Activated B cell treated with CpG ODN at 0.5 μM for 24 hours (primary cell): ENCODE measurements at regions not wholly inside any gene's neighbourhood (a gene's known extent, or its start where the extent isn't known, plus 50 kb on each side); places are given as distances from the start of the nearest gene placed in this dataset.

ENCODE experiments used
- ATAC-seq: fragments of 200-7000 bp; cut with Tn5 transposase; one replicate; pipeline ENCODE4 v1.10.0; 2021; ENCODE audit warnings: low read depth, mild to moderate bottlenecking, moderate library complexity
- CTCF ChIA-PET: fragments of 350-600 bp; sonication (Branson Sonifier 250); formaldehyde crosslinking; loops from one replicate; lab custom pipeline; 2021; ENCODE audit warnings: antibody characterized with exemption; lab: Charles Lee
- POLR2A ChIA-PET: fragments of 350-600 bp; sonication (Branson Sonifier 250); formaldehyde crosslinking; loops from one replicate; lab custom pipeline; 2021; ENCODE audit warnings: antibody characterized with exemption; lab: Charles Lee
- DNase-seq: peaks from one replicate; pipeline ENCODE4 v3.0.0; 2022
- H3K27ac Mint-ChIP-seq: one replicate; pipeline ENCODE4 v1.8.0; 2020; ENCODE audit warnings: mixed read lengths
- H3K27me3 Mint-ChIP-seq: one replicate; pipeline ENCODE4 v1.8.0; 2021; ENCODE audit warnings: mixed read lengths
- H3K36me3 Mint-ChIP-seq: one replicate; pipeline ENCODE4 v1.8.0; 2021; ENCODE audit warnings: low read depth, mixed read lengths
- H3K4me1 Mint-ChIP-seq: one replicate; pipeline ENCODE4 v1.8.0; 2021; ENCODE audit warnings: mixed read lengths
- H3K4me3 Mint-ChIP-seq: one replicate; pipeline ENCODE4 v1.8.0; 2020; ENCODE audit warnings: mild to moderate bottlenecking, mixed read lengths
- H3K9me3 Mint-ChIP-seq: one replicate; pipeline ENCODE4 v1.8.0; 2020; ENCODE audit warnings: mixed read lengths
- intact Hi-C: fragments of 100-400 bp; cut with micrococcal nuclease; formaldehyde crosslinking; loops from one replicate; pipeline ENCODE4 v1.15.1; 2024
- TF ChIP-seq, protein P1 (sequence below): fragments of 200-600 bp; IDR thresholded peaks from one replicate; pipeline ENCODE4 v1.8.0; 2022; ENCODE audit warnings: antibody characterized with exemption, mild to moderate bottlenecking

DNA sequence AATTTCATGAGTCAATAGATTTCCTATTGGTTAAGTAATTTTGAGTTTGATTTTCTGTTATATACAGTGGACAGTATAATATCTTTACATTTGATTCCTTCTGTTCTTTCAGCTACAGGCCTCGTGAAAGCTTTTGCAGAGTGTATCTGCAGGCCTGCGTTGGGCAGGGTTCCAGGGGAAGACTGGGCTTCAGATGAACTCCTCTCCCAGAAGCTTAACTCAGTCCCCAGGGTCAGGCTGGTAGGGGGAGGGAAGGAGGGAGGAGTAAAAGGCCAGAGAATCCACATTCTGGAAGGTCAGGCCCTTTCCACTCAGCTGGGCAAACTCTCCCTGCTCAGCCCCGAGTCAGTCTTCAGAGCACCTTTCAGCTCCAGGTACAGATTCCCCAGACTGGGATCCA, 100.4 kb upstream of the NECTIN1 start:
- intact Hi-C loops: no loop called here
- ChIA-PET CTCF (no interaction called here), POLR2A (no interaction called here)
- DNase-seq (no peak), ATAC-seq (no peak)
- Mint-ChIP-seq H3K9me3 (peaks cover 10% of the 10 kb centered on the region), H3K36me3 (no peaks in the 10 kb centered on the region), H3K4me1 (no peaks in the 10 kb centered on the region), H3K27me3 (peaks cover 30% of the 10 kb centered on the region), H3K4me3 (no peak overlapping the region), H3K27ac (no peak overlapping the region)
- TF ChIP-seq, protein P1, sequence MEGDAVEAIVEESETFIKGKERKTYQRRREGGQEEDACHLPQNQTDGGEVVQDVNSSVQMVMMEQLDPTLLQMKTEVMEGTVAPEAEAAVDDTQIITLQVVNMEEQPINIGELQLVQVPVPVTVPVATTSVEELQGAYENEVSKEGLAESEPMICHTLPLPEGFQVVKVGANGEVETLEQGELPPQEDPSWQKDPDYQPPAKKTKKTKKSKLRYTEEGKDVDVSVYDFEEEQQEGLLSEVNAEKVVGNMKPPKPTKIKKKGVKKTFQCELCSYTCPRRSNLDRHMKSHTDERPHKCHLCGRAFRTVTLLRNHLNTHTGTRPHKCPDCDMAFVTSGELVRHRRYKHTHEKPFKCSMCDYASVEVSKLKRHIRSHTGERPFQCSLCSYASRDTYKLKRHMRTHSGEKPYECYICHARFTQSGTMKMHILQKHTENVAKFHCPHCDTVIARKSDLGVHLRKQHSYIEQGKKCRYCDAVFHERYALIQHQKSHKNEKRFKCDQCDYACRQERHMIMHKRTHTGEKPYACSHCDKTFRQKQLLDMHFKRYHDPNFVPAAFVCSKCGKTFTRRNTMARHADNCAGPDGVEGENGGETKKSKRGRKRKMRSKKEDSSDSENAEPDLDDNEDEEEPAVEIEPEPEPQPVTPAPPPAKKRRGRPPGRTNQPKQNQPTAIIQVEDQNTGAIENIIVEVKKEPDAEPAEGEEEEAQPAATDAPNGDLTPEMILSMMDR: no peak

GRCh38 chr11:119828819-119829218, 99.8 kb upstream of the NECTIN1 start:
- intact Hi-C loops: no loop called here
- no peak for ATAC-seq
- TF ChIP-seq, protein P1: no peak
- no peak for DNase-seq
- Mint-ChIP-seq H3K4me3 (no peak overlapping the region), H3K27me3 (peaks cover 26% of the 10 kb centered on the region), H3K4me1 (no peaks in the 10 kb centered on the region), H3K36me3 (no peaks in the 10 kb centered on the region), H3K9me3 (peaks cover 10% of the 10 kb centered on the region), H3K27ac (no peak overlapping the region)
- ChIA-PET POLR2A (no interaction called here), CTCF (no interaction called here)

DNA sequence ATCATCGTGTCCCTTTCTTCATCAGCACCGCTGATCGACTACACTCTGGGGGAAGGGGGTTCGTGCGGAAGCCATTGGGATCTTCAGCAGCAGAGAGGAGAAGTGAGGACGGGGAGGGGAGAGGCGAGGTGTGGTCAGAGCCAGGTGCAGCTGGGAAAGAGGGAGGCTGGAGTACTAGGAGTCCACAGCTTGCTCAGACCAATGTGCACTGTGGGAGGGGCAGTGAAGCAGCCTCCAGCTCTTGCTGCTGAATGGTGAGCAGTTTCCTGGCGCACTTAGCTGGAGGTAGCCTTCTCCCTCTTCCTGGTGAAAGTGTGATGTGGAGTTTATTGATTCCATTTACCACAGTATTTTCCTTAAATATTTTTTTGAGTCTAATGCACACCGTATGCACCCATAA, 99.0 kb upstream of the NECTIN1 start:
- TF ChIP-seq, protein P1: no peak
- Mint-ChIP-seq H3K27ac (no peak overlapping the region), H3K36me3 (no peaks in the 10 kb centered on the region), H3K9me3 (peaks cover 10% of the 10 kb centered on the region), H3K4me1 (no peaks in the 10 kb centered on the region), H3K27me3 (peaks cover 26% of the 10 kb centered on the region), H3K4me3 (no peak overlapping the region)
- ChIA-PET CTCF (no interaction called here), POLR2A (no interaction called here)
- intact Hi-C loops: no loop called here
- no peak for DNase-seq
- ATAC-seq: no peak

DNA sequence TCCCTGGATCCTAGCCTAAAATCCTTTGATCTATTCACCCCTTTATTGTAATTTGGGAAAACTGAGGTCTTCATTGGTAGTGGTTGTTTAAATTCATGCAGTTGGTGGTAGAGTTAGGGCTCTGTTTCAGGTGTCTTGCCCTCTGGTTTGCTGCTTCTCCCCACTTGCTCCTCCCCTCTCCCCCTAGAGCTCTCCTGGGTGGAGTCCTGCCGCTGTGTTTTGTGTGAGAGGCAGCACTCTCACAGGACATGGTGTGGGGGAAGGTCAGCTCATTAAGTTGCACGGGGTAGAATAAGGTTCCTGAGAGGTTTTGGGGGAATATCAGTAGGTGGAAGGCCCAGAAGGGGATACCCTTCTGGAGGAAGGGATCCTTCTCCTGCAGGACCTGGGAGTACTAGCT, 98.1 kb upstream of the NECTIN1 start:
- POLR2A ChIA-PET: no interaction called here
- H3K9me3 Mint-ChIP-seq: peaks cover 10% of the 10 kb centered on the region

GRCh38 chr11:119823077-119823476, 94.1 kb upstream of the NECTIN1 start:
- TF ChIP-seq, protein P1: no peak

More for the DNA sequence above, 98.1 kb upstream of the NECTIN1 start:
- Mint-ChIP-seq H3K36me3 (no peaks in the 10 kb centered on the region), H3K4me3 (no peak overlapping the region), H3K27me3 (peaks cover 22% of the 10 kb centered on the region), H3K27ac (no peak overlapping the region), H3K4me1 (no peaks in the 10 kb centered on the region)
- CTCF ChIA-PET: no interaction called here
- TF ChIP-seq, protein P1: no peak
- intact Hi-C loops: no loop called here
- ATAC-seq: no peak
- DNase-seq: no peak

More at GRCh38 chr11:119823077-119823476, 94.1 kb upstream of the NECTIN1 start:
- ATAC-seq (no peak), DNase-seq (no peak)
- Mint-ChIP-seq H3K4me3 (no peak overlapping the region), H3K9me3 (peaks cover 8% of the 10 kb centered on the region), H3K27me3 (peaks cover 20% of the 10 kb centered on the region), H3K27ac (no peak overlapping the region), H3K36me3 (no peaks in the 10 kb centered on the region), H3K4me1 (no peaks in the 10 kb centered on the region)
- ChIA-PET POLR2A (no interaction called here), CTCF (interaction anchor here (0.6 kb wide), 1 partner anchor 757 kb away, joined by 3 read pairs; no protein-coding TSS in a partner anchor)
- intact Hi-C loops: no loop called here
